GM12874 (cell line): ENCODE measurements at regions not wholly inside any gene's neighbourhood (a gene's known extent, or its start where the extent isn't known, plus 50 kb on each side); places are given as distances from the start of the nearest gene placed in this dataset.

Experiments
- TF ChIP-seq, protein P1 (sequence below): IDR thresholded peaks from 2 replicates; pipeline ENCODE4 v1.5.1; 2011; ENCODE audit warnings: low read depth, mild to moderate bottlenecking, control low read depth, low read length, moderate library complexity; ENCODE audit not compliant: insufficient read depth

DNA sequence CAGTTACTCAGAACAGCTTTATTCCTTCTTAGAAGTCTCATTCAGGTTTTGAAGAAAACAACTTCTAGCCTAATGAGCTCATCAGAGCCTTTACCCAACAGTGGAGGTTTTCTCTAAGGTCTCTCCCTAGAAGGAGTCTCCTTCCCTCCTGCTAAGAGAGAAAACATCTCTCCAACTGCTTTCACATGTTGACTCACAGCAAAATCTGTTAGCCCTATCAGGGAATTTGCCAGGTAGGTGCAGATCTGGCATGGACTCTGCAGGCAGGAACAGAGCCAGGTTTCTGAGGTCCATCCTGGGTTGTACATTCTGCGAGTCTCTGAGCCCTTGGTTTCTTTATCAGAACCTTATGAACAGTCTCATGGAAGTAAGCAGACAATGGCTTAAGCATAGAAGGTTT, 214.4 kb downstream of the HIPK3 start:
- TF ChIP-seq, protein P1, sequence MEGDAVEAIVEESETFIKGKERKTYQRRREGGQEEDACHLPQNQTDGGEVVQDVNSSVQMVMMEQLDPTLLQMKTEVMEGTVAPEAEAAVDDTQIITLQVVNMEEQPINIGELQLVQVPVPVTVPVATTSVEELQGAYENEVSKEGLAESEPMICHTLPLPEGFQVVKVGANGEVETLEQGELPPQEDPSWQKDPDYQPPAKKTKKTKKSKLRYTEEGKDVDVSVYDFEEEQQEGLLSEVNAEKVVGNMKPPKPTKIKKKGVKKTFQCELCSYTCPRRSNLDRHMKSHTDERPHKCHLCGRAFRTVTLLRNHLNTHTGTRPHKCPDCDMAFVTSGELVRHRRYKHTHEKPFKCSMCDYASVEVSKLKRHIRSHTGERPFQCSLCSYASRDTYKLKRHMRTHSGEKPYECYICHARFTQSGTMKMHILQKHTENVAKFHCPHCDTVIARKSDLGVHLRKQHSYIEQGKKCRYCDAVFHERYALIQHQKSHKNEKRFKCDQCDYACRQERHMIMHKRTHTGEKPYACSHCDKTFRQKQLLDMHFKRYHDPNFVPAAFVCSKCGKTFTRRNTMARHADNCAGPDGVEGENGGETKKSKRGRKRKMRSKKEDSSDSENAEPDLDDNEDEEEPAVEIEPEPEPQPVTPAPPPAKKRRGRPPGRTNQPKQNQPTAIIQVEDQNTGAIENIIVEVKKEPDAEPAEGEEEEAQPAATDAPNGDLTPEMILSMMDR, result no peak

DNA sequence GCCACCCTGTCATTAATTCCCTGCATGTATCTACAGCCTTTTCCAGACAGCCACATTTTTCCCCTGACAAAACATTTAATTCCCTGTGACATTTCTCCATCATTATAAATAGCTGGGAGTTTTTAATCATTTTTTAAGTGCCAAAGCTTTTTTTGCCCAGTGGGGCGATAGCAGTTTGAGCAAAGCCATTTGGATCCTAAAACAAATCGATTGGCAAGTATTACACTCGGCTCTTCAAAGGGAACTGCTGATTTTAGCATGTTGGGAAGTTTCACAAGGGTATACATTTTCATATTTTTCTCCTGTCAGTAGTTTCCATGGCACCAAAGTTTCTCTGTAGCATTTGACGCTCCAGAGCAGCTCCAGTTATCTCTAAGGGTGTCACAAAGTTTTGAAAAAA, 210.8 kb downstream of the HIPK3 start:
- TF ChIP-seq, protein P1, result no peak

DNA sequence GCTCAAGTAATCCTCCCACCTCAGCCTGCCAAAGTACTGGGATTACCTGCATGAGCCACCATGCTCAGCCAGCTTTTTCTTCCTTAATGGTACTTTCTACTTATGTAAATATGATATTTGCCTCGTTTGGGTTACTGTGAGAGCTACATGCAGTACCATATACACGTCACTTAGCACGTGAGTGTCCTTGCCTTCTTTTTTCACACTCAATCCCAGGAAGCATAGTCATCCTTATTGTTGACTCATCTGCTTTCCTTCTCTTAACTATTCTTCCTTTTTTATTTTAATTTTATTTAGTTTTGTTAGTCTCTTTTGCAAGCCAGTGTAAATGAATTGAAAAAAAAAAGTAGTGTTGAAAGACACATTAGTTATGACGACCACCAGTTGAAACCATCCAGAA, 205.9 kb downstream of the HIPK3 start:
- TF ChIP-seq, protein P1, result no peak

DNA sequence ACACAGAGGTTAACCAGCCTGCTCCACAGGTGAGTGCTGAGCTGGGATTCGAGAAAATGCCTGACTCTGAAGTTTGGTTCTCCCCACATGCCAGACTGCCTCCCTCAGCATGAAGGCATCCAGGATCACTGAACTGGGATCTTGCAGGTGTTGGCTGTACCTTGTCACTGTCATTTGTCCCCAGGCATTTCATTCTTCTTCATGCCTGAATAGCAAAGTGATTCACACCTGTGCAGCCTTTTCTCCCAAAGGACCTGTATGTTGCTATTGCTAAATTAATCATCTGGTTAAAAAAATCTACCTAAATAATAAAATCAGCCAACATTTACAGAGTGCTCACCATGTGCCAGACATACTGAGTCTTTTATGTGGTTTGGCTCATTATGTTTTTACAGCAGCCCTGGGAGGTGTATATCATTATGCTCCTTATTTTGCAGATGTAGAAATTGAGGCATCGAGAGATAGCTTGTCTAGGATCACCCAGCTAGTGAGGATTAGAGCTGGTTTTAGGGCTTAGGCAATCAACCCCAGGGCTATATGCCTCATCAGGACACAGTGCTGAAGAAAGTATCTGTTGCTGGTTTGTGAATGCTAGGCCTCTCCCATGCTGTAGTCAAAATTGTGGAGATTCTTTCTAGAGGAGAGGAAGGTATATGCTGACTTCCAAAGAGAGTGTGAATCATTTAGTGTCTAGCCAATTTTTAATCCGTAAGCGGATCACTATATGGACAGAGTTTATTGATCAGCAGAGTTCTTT, 204.4 kb downstream of the HIPK3 start:
- TF ChIP-seq, protein P1, result no peak

DNA sequence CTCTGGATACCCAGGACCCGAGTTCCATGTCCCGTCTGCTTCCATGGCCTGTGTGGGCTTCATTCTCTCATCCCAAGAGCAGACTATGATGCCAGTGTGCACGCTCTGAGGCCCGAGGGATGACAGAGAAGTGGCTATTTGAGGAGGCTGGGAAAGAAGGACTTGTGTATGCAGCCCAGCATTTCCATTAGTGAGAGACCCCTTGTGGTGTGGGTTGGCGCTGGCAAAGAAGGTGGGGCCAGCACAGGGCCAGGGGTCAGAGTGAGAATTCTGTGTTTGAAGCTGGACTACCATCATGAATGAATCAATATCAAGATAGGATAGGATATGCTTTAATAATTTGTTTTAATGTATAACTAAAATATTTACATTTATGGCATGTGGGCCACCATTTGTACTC, 200.8 kb downstream of the HIPK3 start:
- TF ChIP-seq, protein P1, result no peak

DNA sequence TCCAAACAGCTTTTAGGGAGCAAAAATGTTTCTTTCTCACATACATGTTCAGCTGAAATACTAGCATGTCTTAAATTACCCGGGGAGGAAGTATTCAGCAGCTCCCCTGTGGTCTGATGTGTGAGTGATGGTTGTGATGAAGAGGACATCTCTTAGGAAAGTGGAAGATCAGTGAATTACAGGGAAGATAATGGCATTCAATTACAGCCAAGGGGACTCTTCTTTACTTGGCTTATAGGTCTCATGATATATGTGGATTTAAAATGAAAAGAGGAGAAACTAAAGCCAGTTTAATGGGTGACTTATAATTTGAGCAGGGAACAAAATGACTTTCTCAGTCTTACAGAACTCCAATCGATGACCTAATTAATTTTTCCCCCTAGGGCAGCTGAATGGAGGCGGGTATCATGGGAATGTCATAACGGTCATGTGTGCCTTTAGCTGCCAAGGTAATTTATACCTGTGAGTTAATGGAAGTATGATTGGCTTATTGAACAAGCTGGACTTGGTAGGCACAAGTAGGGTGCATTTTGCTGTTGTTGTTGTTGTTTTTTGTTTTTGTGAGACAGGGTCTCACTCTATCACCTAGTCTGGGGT, 198.8 kb downstream of the HIPK3 start:
- TF ChIP-seq, protein P1, result no peak

DNA sequence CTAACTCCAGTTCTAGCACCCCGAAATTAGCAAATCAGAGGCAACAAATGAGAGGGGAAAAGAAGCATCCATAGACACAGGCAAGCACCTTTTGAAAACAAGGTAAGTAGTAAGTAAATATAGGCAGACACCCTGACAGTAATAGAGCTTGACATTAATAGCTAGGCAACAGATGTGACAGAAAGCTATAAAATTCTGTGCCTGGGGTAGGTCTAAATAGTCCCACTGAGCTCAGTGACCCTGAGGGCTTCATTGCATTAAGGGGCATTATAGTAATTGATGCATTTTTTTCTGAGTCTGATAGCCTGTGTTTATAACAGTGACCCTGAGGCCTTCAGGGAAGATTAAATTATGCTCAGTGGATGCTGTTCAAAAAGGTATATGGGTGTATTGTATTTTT, 197.1 kb downstream of the HIPK3 start:
- TF ChIP-seq, protein P1, result no peak
